GM21619 (cell line): ENCODE measurements at regions not wholly inside any gene's neighbourhood (a gene's known extent, or its start where the extent isn't known, plus 50 kb on each side); places are given as distances from the start of the nearest gene placed in this dataset.
A peak's percentile ranks its signal among the peaks of the same experiment; 100 is the strongest.

ENCODE experiments used
- ATAC-seq: cut with Tn5 transposase; IDR thresholded peaks from one replicate; pipeline ENCODE4 v1.9.1; 2021; ENCODE audit not compliant: unreplicated experiment

- no peak for ATAC-seq
These were observed 85.8 kb upstream of the NEUROD1 start for GRCh38 chr2:181766129-181766528.

- no peak for ATAC-seq
These were observed 89.8 kb upstream of the NEUROD1 start for GRCh38 chr2:181770150-181770549.

GRCh38 chr2:181771356-181771755 lies 91.0 kb upstream of the NEUROD1 start:
- ATAC-seq = no peak

GRCh38 chr2:181772334-181772733 lies 92.0 kb upstream of the NEUROD1 start:
- no peak for ATAC-seq

GRCh38 chr2:181772777-181773176 lies 92.5 kb upstream of the NEUROD1 start:
- ATAC-seq = no peak

- peak; percentile 49 for ATAC-seq
These were observed 94.4 kb upstream of the NEUROD1 start for GRCh38 chr2:181774685-181775084.

- no peak for ATAC-seq
These were observed 96.0 kb upstream of the NEUROD1 start for GRCh38 chr2:181776336-181776735.

- no peak for ATAC-seq
These were observed 97.4 kb upstream of the NEUROD1 start for GRCh38 chr2:181777734-181778133.

- ATAC-seq = no peak
These were observed 98.4 kb upstream of the NEUROD1 start for GRCh38 chr2:181778621-181779201.

GRCh38 chr2:181779288-181780021 lies 99.1 kb upstream of the NEUROD1 start:
- peak; percentile 36 for ATAC-seq

- ATAC-seq = peak; percentile 80
These were observed 99.8 kb upstream of the NEUROD1 start for GRCh38 chr2:181780047-181780651.

GRCh38 chr2:181780657-181781056 lies 100.3 kb upstream of the NEUROD1 start:
- ATAC-seq = peak; percentile 24

GRCh38 chr2:181781078-181781786 lies 100.9 kb upstream of the NEUROD1 start:
- peak; percentile 35 for ATAC-seq

GRCh38 chr2:181782660-181783059 lies 102.3 kb upstream of the NEUROD1 start:
- no peak for ATAC-seq

GRCh38 chr2:181784556-181784955 lies 104.2 kb upstream of the NEUROD1 start:
- ATAC-seq = no peak

- ATAC-seq = no peak
These were observed 105.5 kb upstream of the NEUROD1 start for GRCh38 chr2:181785691-181786344.

- no peak for ATAC-seq
These were observed 104.9 kb upstream of the ITPRID2 start for GRCh38 chr2:181786371-181787228.

GRCh38 chr2:181787310-181788048 lies 104.1 kb upstream of the ITPRID2 start:
- no peak for ATAC-seq

- no peak for ATAC-seq
These were observed 102.5 kb upstream of the ITPRID2 start for GRCh38 chr2:181788897-181789555.
